ENCODE measurements at regions not wholly inside any gene's neighbourhood (a gene's known extent, or its start where the extent isn't known, plus 50 kb on each side); places are given as distances from the start of the nearest gene placed in this dataset.

DNA sequence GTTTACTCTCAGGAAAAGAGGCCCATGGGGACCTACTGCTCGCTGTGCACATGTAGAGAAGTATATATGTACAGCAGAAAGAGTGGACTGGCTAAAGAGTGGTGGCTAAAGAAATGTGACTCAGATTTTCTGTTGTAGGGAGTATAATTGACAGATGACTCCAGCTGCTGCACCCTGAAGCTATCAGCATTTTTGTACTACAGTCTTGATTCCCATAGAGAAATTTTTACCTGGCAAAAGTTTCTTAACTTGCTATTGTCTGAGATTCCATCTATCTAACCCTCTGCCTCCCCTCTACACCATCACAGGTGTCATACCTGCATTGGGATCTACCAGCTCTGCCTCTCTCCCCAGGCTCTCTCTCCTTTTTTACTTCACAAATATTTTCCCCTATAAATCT is 296.0 kb upstream of the KYNU start:
- H3K4me2 ChIP-seq (replicated peaks; ENCODE audit: extremely low read depth, low read length, poor library complexity, severe bottlenecking), result no peak overlapping the region
- H3K36me3 Mint-ChIP-seq, result no peaks in the 10 kb centered on the region
- WGBS (ENCODE audit: insufficient coverage), result no CpG with 5 or more reads among the region's 1 CpG
- intact Hi-C loops (cut with micrococcal nuclease), result no loop called here
- H3K27me3 Mint-ChIP-seq (ENCODE audit: low read depth in 3 of 3), result peaks cover 0 to under 1% (median 0%) of the 10 kb centered on the region in 3 donors
- H3K4me1 ChIP-seq (ENCODE audit: control insufficient read depth in 1 of 2, insufficient read depth in 2 of 2, low read length in 2 of 2), result no peaks in the 10 kb centered on the region
- H3K36me3 ChIP-seq (replicated peaks in 1 of 2; ENCODE audit: control insufficient read depth in 1 of 2, insufficient read depth in 2 of 2, low read length in 2 of 2), result no peaks in the 10 kb centered on the region
- H3K9me3 Mint-ChIP-seq, result peaks cover 0 to 2% (median 0%) of the 10 kb centered on the region in 7 donors
- H4K20me1 ChIP-seq (ENCODE audit: insufficient read depth, low read length), result no peaks in the 10 kb centered on the region
- H3K79me2 ChIP-seq (ENCODE audit: insufficient read depth, low read length), result no peaks in the 10 kb centered on the region
- no peak overlapping the region for H3K27ac ChIP-seq (ENCODE audit: low read depth in 1 of 2, low read length in 2 of 2)
- no peak overlapping the region for H3K4me3 ChIP-seq (replicated peaks in 1 of 3; ENCODE audit: low read depth in 2 of 3, low read length in 3 of 3)
- DNase-seq, result no peak
- H2AFZ ChIP-seq (ENCODE audit: insufficient read depth, low read depth, low read length, poor library complexity, severe bottlenecking), result no peak overlapping the region
- H3K9ac ChIP-seq (ENCODE audit: insufficient read depth, low read length, poor library complexity, severe bottlenecking), result no peak overlapping the region
- H3K4me3 Mint-ChIP-seq, result no peak overlapping the region
- H3K4me1 Mint-ChIP-seq, result peaks cover 1% of the 10 kb centered on the region
- H3K9me3 ChIP-seq (replicated peaks in 1 of 2; ENCODE audit: control insufficient read depth in 1 of 2, insufficient read depth in 1 of 2, low read length in 2 of 2), result no peaks in the 10 kb centered on the region
- no peaks in the 10 kb centered on the region for H3K27me3 ChIP-seq (ENCODE audit: control insufficient read depth in 2 of 2, insufficient read depth in 2 of 2, low read length in 2 of 2)
- H3K27ac Mint-ChIP-seq, result no peak overlapping the region
- TF ChIP-seq, protein P1, sequence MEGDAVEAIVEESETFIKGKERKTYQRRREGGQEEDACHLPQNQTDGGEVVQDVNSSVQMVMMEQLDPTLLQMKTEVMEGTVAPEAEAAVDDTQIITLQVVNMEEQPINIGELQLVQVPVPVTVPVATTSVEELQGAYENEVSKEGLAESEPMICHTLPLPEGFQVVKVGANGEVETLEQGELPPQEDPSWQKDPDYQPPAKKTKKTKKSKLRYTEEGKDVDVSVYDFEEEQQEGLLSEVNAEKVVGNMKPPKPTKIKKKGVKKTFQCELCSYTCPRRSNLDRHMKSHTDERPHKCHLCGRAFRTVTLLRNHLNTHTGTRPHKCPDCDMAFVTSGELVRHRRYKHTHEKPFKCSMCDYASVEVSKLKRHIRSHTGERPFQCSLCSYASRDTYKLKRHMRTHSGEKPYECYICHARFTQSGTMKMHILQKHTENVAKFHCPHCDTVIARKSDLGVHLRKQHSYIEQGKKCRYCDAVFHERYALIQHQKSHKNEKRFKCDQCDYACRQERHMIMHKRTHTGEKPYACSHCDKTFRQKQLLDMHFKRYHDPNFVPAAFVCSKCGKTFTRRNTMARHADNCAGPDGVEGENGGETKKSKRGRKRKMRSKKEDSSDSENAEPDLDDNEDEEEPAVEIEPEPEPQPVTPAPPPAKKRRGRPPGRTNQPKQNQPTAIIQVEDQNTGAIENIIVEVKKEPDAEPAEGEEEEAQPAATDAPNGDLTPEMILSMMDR (IDR thresholded peaks at IDR 0.05), result no peak

DNA sequence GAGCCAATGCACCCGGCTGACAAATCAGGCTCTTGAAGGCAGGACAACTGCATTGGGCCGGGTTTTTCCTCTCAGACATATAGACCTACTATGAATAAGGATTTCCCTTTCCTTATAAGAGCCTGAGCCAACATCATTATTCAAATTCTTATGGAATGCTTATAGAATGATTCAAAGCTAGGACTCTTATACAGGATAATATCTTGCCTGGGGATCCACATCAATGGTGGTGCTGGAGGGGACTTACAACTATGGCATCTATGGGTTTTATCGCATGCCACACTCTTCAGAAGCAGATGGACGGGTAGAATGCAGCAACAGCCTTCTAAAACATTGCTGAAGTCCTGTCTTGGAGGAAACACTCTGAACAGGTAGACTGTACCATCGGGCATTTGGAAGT is 296.8 kb upstream of the KYNU start:
- H3K9me3 Mint-ChIP-seq, result peaks cover 0 to 2% (median 0%) of the 10 kb centered on the region in 7 donors
- H3K27me3 Mint-ChIP-seq (ENCODE audit: low read depth in 3 of 3), result no peaks in the 10 kb centered on the region
- WGBS (ENCODE audit: insufficient coverage), result 70% methylated on average over 3 of the region's 5 CpGs
- no peaks in the 10 kb centered on the region for H3K27me3 ChIP-seq (ENCODE audit: control insufficient read depth in 2 of 2, insufficient read depth in 2 of 2, low read length in 2 of 2)
- no peaks in the 10 kb centered on the region for H3K36me3 ChIP-seq (replicated peaks in 1 of 2; ENCODE audit: control insufficient read depth in 1 of 2, insufficient read depth in 2 of 2, low read length in 2 of 2)
- H3K36me3 Mint-ChIP-seq, result no peaks in the 10 kb centered on the region
- intact Hi-C loops (cut with micrococcal nuclease), result no loop called here
- H3K4me2 ChIP-seq (replicated peaks; ENCODE audit: extremely low read depth, low read length, poor library complexity, severe bottlenecking), result no peak overlapping the region
- no peaks in the 10 kb centered on the region for H3K79me2 ChIP-seq (ENCODE audit: insufficient read depth, low read length)
- H2AFZ ChIP-seq (ENCODE audit: insufficient read depth, low read depth, low read length, poor library complexity, severe bottlenecking), result no peak overlapping the region
- H3K9ac ChIP-seq (ENCODE audit: insufficient read depth, low read length, poor library complexity, severe bottlenecking), result no peak overlapping the region
- no peak overlapping the region for H3K4me3 ChIP-seq (replicated peaks in 1 of 3; ENCODE audit: low read depth in 2 of 3, low read length in 3 of 3)
- H3K4me3 Mint-ChIP-seq, result no peak overlapping the region
- H3K27ac Mint-ChIP-seq, result no peak overlapping the region
- no peaks in the 10 kb centered on the region for H4K20me1 ChIP-seq (ENCODE audit: insufficient read depth, low read length)
- TF ChIP-seq, protein P1 (IDR thresholded peaks at IDR 0.05), result no peak
- DNase-seq, result no peak
- H3K27ac ChIP-seq (ENCODE audit: low read depth in 1 of 2, low read length in 2 of 2), result no peak overlapping the region
- H3K4me1 Mint-ChIP-seq, result no peaks in the 10 kb centered on the region
- H3K9me3 ChIP-seq (replicated peaks in 1 of 2; ENCODE audit: control insufficient read depth in 1 of 2, insufficient read depth in 1 of 2, low read length in 2 of 2), result no peaks in the 10 kb centered on the region
- H3K4me1 ChIP-seq (ENCODE audit: control insufficient read depth in 1 of 2, insufficient read depth in 2 of 2, low read length in 2 of 2), result no peaks in the 10 kb centered on the region
